ENCODE measurements at regions not wholly inside any gene's neighbourhood (a gene's known extent, or its start where the extent isn't known, plus 50 kb on each side); places are given as distances from the start of the nearest gene placed in this dataset.

- no peak for DNase-seq (ENCODE audit: low spot score in 2 of 2)
- Histone ChIP-seq H3K4me3 (no peak overlapping the region), H3K27ac (no peak overlapping the region), H3K9me3 (no peaks in the 10 kb centered on the region), H3K27me3 (no peaks in the 10 kb centered on the region), H3K4me1 (no peaks in the 10 kb centered on the region), H3K36me3 (no peaks in the 10 kb centered on the region)
- TF ChIP-seq POLR2A (IDR thresholded peaks at IDR 0.05) (no peak), POLR2AphosphoS5 (IDR thresholded peaks at IDR 0.05) (no peak), CTCF (IDR thresholded peaks at IDR 0.05) (no peak)
- intact Hi-C loops (cut with DNase I; ENCODE audit: low total_unique reads), result no loop called here
Measured at GRCh38 chr5:61280761-61281427, 51.2 kb upstream of the ZSWIM6 start.

DNA sequence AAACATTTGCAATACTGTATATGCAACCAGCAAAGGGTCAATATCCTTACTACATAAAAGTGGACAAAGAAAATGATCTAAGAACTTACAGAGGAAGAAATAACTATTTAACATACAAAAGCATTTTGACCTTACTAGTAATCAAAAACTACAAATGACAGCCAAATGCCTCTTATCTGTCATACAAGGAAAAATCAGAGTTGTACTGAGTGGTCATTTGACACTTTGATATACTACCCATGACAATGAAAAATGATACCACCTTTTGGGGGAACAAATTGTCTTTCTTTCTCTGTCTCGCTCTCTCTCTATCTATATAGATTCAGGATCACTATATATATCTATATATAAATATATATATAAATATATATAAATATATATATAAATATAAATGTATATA is 50.4 kb upstream of the ZSWIM6 start:
- DNase-seq (ENCODE audit: low spot score in 2 of 2), result no peak
- H3K9me3 ChIP-seq, result no peaks in the 10 kb centered on the region
- TF ChIP-seq POLR2A (IDR thresholded peaks at IDR 0.05), result no peak
- no peak overlapping the region for H3K27ac ChIP-seq
- H3K36me3 ChIP-seq, result no peaks in the 10 kb centered on the region
- H3K4me3 ChIP-seq, result no peak overlapping the region
- H3K27me3 ChIP-seq, result no peaks in the 10 kb centered on the region
- no peaks in the 10 kb centered on the region for H3K4me1 ChIP-seq
- intact Hi-C loops (cut with DNase I; ENCODE audit: low total_unique reads), result no loop called here
